ENCODE measurements at regions not wholly inside any gene's neighbourhood (a gene's known extent, or its start where the extent isn't known, plus 50 kb on each side); places are given as distances from the start of the nearest gene placed in this dataset.

DNA sequence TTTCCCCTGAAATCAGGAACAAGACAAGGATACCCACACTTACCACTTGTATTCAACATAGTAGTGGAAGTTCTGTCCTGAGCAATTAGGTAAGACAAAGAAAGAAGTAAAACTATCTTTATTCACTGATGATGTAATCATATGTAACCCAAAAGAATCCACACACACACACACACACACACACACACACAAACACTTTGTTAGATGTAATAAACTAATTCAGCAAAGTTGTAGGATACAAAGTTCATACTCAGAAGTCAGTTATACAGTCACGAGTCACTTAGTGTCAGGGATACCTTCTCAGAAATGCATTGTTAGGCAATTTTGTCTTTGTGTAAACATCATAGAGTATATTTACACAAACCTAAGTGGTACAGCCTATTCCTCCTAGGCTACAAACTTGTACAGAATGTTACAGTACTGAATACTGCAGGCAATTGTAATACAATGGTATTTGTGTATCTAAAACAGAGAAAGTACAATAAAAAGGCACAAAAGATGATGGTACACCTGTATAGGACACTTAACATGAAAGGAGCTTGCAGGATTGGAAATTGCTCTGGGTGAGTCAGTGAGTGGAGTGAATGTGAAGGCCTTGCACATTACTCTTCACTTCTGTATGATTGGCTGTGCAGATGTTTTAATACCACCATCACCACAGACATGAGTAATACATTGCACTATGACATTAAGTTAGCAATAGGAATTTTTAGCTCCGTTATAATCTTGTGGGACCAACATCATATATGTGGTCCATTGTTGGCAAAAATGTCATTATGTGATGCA is 370.1 kb downstream of the ZFHX3 start:
- CTCF ChIA-PET: no interaction called here
- no peak for TF ChIP-seq ZNF324 (tag by site-specific recombination; IDR thresholded peaks at IDR 0.05)
- no peak for TF ChIP-seq ZNF354C (tag by site-specific recombination; IDR thresholded peaks at IDR 0.05; ENCODE audit: borderline replicate concordance, low read depth)
- TF ChIP-seq ZNF311 (tag by site-specific recombination; IDR thresholded peaks at IDR 0.05; ENCODE audit: borderline replicate concordance): no peak
- TF ChIP-seq, protein P1, sequence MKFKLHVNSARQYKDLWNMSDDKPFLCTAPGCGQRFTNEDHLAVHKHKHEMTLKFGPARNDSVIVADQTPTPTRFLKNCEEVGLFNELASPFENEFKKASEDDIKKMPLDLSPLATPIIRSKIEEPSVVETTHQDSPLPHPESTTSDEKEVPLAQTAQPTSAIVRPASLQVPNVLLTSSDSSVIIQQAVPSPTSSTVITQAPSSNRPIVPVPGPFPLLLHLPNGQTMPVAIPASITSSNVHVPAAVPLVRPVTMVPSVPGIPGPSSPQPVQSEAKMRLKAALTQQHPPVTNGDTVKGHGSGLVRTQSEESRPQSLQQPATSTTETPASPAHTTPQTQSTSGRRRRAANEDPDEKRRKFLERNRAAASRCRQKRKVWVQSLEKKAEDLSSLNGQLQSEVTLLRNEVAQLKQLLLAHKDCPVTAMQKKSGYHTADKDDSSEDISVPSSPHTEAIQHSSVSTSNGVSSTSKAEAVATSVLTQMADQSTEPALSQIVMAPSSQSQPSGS (tag by site-specific recombination; IDR thresholded peaks at IDR 0.05; ENCODE audit: low read depth): peak; percentile 63
- TF ChIP-seq, protein P2, sequence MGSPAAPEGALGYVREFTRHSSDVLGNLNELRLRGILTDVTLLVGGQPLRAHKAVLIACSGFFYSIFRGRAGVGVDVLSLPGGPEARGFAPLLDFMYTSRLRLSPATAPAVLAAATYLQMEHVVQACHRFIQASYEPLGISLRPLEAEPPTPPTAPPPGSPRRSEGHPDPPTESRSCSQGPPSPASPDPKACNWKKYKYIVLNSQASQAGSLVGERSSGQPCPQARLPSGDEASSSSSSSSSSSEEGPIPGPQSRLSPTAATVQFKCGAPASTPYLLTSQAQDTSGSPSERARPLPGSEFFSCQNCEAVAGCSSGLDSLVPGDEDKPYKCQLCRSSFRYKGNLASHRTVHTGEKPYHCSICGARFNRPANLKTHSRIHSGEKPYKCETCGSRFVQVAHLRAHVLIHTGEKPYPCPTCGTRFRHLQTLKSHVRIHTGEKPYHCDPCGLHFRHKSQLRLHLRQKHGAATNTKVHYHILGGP (tag by site-specific recombination; IDR thresholded peaks at IDR 0.05): 0 out of 2 replicates have a peak, but pooled peaks have one; percentile 12
- TF ChIP-seq, protein P3, sequence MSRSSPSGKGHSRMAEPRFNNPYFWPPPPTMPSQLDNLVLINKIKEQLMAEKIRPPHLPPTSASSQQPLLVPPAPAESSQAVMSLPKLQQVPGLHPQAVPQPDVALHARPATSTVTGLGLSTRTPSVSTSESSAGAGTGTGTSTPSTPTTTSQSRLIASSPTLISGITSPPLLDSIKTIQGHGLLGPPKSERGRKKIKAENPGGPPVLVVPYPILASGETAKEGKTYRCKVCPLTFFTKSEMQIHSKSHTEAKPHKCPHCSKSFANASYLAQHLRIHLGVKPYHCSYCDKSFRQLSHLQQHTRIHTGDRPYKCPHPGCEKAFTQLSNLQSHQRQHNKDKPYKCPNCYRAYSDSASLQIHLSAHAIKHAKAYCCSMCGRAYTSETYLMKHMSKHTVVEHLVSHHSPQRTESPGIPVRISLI (tag by site-specific recombination; IDR thresholded peaks at IDR 0.05): no peak
- H3K9me3 ChIP-seq (ENCODE audit: control insufficient read depth, insufficient read depth, low read depth, low read length): no peaks in the 10 kb centered on the region
- no peak overlapping the region for H3K27ac ChIP-seq (ENCODE audit: extremely low read depth, low read depth, low read length)
- POLR2A ChIA-PET: no interaction called here
- H3K36me3 ChIP-seq (ENCODE audit: control insufficient read depth in 2 of 2, insufficient read depth in 1 of 2, low read length in 2 of 2): no peaks in the 10 kb centered on the region
- H3K4me3 ChIP-seq (ENCODE audit: low read depth, low read length): no peak overlapping the region
- H3K4me1 ChIP-seq (ENCODE audit: control insufficient read depth, insufficient read depth, low read length): no peaks in the 10 kb centered on the region

DNA sequence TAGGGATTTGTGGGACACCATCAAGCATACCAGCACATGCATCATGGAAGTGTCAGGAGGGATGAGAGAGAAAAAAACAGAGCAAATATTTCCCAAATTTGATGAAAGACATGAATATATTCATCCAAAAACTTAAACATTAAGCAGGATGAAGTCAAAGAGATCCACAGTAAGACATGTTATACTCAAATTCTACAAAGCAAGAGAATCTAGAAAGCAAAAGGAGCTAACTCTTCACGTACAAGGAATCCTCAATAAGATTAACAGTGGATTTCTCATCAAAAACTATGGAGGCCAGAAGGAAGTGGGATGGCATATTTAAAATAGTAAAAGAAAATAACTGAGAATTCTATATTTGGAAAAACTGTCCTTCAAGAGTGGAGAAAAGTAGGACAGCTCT is 374.8 kb downstream of the ZFHX3 start:
- POLR2A ChIA-PET: no interaction called here
- no peaks in the 10 kb centered on the region for H3K9me3 ChIP-seq (ENCODE audit: control insufficient read depth, insufficient read depth, low read depth, low read length)
- TF ChIP-seq ZEB2 (tag by site-specific recombination; IDR thresholded peaks at IDR 0.05) (no peak), ZNF626 (tag by site-specific recombination; IDR thresholded peaks at IDR 0.05) (0 out of 2 replicates have a peak, but pooled peaks have one; percentile 53), SETDB1 (IDR thresholded peaks at IDR 0.05; ENCODE audit: insufficient read length, low read length) (peak; percentile 86), ZNF558 (tag by site-specific recombination; IDR thresholded peaks at IDR 0.05) (peak; percentile 97), ZNF202 (tag by site-specific recombination; IDR thresholded peaks at IDR 0.05; ENCODE audit: borderline replicate concordance) (no peak), ZNF549 (tag by site-specific recombination; IDR thresholded peaks at IDR 0.05) (0 out of 2 replicates have a peak, but pooled peaks have one; percentile 6)
- H3K4me3 ChIP-seq (ENCODE audit: low read depth, low read length): no peak overlapping the region
- H3K36me3 ChIP-seq (ENCODE audit: control insufficient read depth in 2 of 2, insufficient read depth in 1 of 2, low read length in 2 of 2): no peaks in the 10 kb centered on the region
- CTCF ChIA-PET: no interaction called here
- no peaks in the 10 kb centered on the region for H3K4me1 ChIP-seq (ENCODE audit: control insufficient read depth, insufficient read depth, low read length)
- H3K27ac ChIP-seq (ENCODE audit: extremely low read depth, low read depth, low read length): no peak overlapping the region

DNA sequence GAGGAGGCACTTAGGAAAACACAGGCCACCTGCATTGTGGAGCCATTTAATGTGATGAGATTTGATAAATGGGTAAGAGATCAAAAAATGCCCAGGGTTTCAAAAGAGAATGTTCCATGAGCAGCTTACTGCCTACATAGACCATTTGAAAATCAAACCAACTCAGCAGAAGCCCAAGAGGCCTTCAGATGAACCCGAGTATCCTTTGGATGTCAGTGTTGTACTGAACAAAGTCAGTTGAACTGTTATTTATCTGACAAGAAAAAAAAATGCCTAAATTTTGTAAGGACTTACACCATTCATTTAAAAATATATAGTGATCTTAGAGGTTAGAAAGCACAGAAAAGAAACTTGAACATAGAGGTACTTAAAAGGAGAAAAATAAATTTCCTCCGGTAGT is 381.7 kb downstream of the ZFHX3 start:
- Histone ChIP-seq H3K9me3 (ENCODE audit: control insufficient read depth, insufficient read depth, low read depth, low read length) (no peaks in the 10 kb centered on the region), H3K4me1 (ENCODE audit: control insufficient read depth, insufficient read depth, low read length) (0 out of 2 replicates have a peak, but pooled peaks cover 5% of the 10 kb centered on the region), H3K36me3 (ENCODE audit: control insufficient read depth in 2 of 2, insufficient read depth in 1 of 2, low read length in 2 of 2) (no peaks in the 10 kb centered on the region), H3K27ac (ENCODE audit: extremely low read depth, low read depth, low read length) (no peak overlapping the region), H3K4me3 (ENCODE audit: low read depth, low read length) (no peak overlapping the region)
- POLR2A ChIA-PET: no interaction called here
- no peak for TF ChIP-seq ZNF792 (tag by site-specific recombination; IDR thresholded peaks at IDR 0.05)
- TF ChIP-seq SP2 (tag by site-specific recombination; IDR thresholded peaks at IDR 0.05): no peak
- TF ChIP-seq GLIS2 (tag by site-specific recombination; IDR thresholded peaks at IDR 0.05): no peak
- TF ChIP-seq ZNF112 (tag by site-specific recombination; IDR thresholded peaks at IDR 0.05): no peak
- no peak for TF ChIP-seq GLI2 (tag by site-specific recombination; IDR thresholded peaks at IDR 0.05; ENCODE audit: borderline replicate concordance, low read depth)
- no peak for TF ChIP-seq ZBTB21 (tag by site-specific recombination; IDR thresholded peaks at IDR 0.05)
- TF ChIP-seq, protein P4, sequence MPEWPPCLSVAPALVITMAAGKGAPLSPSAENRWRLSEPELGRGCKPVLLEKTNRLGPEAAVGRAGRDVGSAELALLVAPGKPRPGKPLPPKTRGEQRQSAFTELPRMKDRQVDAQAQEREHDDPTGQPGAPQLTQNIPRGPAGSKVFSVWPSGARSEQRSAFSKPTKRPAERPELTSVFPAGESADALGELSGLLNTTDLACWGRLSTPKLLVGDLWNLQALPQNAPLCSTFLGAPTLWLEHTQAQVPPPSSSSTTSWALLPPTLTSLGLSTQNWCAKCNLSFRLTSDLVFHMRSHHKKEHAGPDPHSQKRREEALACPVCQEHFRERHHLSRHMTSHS (tag by site-specific recombination; IDR thresholded peaks at IDR 0.05): no peak
- TF ChIP-seq, protein P5, sequence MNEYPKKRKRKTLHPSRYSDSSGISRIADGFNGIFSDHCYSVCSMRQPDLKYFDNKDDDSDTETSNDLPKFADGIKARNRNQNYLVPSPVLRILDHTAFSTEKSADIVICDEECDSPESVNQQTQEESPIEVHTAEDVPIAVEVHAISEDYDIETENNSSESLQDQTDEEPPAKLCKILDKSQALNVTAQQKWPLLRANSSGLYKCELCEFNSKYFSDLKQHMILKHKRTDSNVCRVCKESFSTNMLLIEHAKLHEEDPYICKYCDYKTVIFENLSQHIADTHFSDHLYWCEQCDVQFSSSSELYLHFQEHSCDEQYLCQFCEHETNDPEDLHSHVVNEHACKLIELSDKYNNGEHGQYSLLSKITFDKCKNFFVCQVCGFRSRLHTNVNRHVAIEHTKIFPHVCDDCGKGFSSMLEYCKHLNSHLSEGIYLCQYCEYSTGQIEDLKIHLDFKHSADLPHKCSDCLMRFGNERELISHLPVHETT (tag by site-specific recombination; IDR thresholded peaks at IDR 0.05): no peak
- TF ChIP-seq, protein P6, sequence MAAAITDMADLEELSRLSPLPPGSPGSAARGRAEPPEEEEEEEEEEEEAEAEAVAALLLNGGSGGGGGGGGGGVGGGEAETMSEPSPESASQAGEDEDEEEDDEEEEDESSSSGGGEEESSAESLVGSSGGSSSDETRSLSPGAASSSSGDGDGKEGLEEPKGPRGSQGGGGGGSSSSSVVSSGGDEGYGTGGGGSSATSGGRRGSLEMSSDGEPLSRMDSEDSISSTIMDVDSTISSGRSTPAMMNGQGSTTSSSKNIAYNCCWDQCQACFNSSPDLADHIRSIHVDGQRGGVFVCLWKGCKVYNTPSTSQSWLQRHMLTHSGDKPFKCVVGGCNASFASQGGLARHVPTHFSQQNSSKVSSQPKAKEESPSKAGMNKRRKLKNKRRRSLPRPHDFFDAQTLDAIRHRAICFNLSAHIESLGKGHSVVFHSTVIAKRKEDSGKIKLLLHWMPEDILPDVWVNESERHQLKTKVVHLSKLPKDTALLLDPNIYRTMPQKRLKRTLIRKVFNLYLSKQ (tag by site-specific recombination; IDR thresholded peaks at IDR 0.05; ENCODE audit: borderline replicate concordance): no peak
- no peak for TF ChIP-seq ZBTB7A (tag by site-specific recombination; IDR thresholded peaks at IDR 0.05; ENCODE audit: low read depth)
- no peak for TF ChIP-seq OSR2 (tag by site-specific recombination; IDR thresholded peaks at IDR 0.05)
- CTCF ChIA-PET: interaction anchor here (0.6 to 1.1 kb wide), 4 partner anchors 163 to 567 kb away, joined by 3 to 5 read pairs (median 4); no protein-coding TSS in a partner anchor
